ENCODE measurements at regions not wholly inside any gene's neighbourhood (a gene's known extent, or its start where the extent isn't known, plus 50 kb on each side); places are given as distances from the start of the nearest gene placed in this dataset.

DNA sequence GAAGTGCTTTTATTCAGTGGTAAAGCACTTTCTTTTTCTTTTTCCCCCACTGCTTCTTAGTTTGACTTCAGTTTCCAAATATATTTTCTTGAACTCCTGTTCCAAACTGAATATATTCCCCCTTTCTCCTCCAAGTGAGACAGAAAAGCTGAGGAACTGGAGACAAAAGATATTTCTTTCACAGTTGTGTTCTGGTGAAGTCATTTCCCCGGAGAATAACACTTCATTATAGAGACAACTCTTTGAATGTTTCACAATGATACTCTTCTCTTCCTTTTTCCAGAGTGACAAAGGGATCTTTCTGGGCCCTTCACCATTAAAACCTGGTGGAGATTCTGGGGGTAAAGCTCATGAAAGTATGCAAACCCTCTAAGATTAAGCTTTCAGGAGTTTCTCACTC is 860.8 kb upstream of the SLITRK5 start:
- H3K9me3 ChIP-seq (ENCODE audit: control insufficient read depth in 4 of 4, insufficient read depth in 3 of 4, low read length in 3 of 4), result no peaks in the 10 kb centered on the region
- TF ChIP-seq, protein P1, sequence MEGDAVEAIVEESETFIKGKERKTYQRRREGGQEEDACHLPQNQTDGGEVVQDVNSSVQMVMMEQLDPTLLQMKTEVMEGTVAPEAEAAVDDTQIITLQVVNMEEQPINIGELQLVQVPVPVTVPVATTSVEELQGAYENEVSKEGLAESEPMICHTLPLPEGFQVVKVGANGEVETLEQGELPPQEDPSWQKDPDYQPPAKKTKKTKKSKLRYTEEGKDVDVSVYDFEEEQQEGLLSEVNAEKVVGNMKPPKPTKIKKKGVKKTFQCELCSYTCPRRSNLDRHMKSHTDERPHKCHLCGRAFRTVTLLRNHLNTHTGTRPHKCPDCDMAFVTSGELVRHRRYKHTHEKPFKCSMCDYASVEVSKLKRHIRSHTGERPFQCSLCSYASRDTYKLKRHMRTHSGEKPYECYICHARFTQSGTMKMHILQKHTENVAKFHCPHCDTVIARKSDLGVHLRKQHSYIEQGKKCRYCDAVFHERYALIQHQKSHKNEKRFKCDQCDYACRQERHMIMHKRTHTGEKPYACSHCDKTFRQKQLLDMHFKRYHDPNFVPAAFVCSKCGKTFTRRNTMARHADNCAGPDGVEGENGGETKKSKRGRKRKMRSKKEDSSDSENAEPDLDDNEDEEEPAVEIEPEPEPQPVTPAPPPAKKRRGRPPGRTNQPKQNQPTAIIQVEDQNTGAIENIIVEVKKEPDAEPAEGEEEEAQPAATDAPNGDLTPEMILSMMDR (IDR thresholded peaks at IDR 0.05; ENCODE audit: control extremely low read depth, extremely low read depth), result no peak
- no peak overlapping the region for H3K4me3 ChIP-seq
- ATAC-seq (ENCODE audit: insufficient read depth, low FRiP score), result no peak
- no peaks in the 10 kb centered on the region for H3K27me3 ChIP-seq (ENCODE audit: control insufficient read depth in 3 of 3, insufficient read depth in 3 of 3, low read length in 2 of 3)
- H3K36me3 ChIP-seq (ENCODE audit: control insufficient read depth in 4 of 4, insufficient read depth in 4 of 4, low read length in 4 of 4), result no peaks in the 10 kb centered on the region
- peak in 1 of 3 donors; percentile 4 for DNase-seq
- H3K27ac ChIP-seq (ENCODE audit: low read depth in 1 of 2, low read length in 1 of 2), result no peak overlapping the region
- no peaks in the 10 kb centered on the region for H3K4me1 ChIP-seq (ENCODE audit: control insufficient read depth in 5 of 5, insufficient read depth in 5 of 5, low read length in 5 of 5)
- no peak overlapping the region for H3K9ac ChIP-seq (ENCODE audit: insufficient read depth in 1 of 2, low read length in 2 of 2)
- WGBS, 2 donors, result 41 to 58% methylated on average over 1 of the region's 1 CpG

DNA sequence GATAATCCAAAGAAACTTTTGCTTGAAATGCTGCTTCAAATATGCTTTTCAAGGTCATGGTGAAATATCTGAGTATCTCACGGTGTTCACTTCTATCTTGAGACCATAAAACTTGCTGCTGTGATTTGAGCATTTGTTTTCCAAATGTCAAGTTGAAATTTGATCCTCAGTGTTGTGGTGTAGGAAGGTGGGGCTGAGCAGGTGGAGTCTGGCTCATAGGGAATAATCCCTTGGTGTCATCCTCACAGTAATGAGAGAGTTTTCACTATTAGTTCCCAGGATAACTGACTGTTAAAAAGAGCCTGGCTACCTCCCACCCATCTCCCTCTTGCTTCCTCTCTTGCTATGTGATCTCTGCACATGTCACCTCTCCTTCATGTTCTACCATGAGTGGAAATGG is 858.0 kb upstream of the SLITRK5 start:
- H3K4me1 ChIP-seq (ENCODE audit: control insufficient read depth in 5 of 5, insufficient read depth in 5 of 5, low read length in 5 of 5), result no peaks in the 10 kb centered on the region
- no peak overlapping the region for H3K9ac ChIP-seq (ENCODE audit: insufficient read depth in 1 of 2, low read length in 2 of 2)
- TF ChIP-seq, protein P1 (IDR thresholded peaks at IDR 0.05; ENCODE audit: control extremely low read depth, extremely low read depth), result no peak
- no peaks in the 10 kb centered on the region for H3K27me3 ChIP-seq (ENCODE audit: control insufficient read depth in 3 of 3, insufficient read depth in 3 of 3, low read length in 2 of 3)
- 38 to 70% methylated on average over 1 of the region's 1 CpG for WGBS, 2 donors
- no peak overlapping the region for H3K4me3 ChIP-seq
- no peaks in the 10 kb centered on the region for H3K9me3 ChIP-seq (ENCODE audit: control insufficient read depth in 4 of 4, insufficient read depth in 3 of 4, low read length in 3 of 4)
- H3K36me3 ChIP-seq (ENCODE audit: control insufficient read depth in 4 of 4, insufficient read depth in 4 of 4, low read length in 4 of 4), result no peaks in the 10 kb centered on the region
- DNase-seq (no peak), ATAC-seq (ENCODE audit: insufficient read depth, low FRiP score) (no peak)
- H3K27ac ChIP-seq (ENCODE audit: low read depth in 1 of 2, low read length in 1 of 2), result no peak overlapping the region

DNA sequence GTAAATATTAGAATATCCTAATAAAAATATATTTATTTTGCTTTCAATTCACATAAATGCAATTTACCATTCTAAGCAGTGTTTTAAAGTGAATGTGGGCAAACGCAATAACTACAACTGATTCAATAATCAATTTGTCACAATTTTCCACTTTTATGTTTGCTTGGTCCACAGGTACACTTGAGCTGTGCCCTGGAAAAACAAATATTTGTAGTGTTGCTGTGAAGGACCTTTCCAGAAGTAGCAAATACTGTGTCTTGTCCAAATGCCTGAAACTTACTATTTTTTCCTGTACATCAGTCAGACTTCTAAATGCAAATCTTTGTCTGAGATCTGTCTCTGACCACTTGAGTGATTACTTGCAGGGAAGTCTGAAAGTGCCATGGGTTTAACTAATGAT is 845.8 kb upstream of the SLITRK5 start:
- H3K27me3 ChIP-seq (ENCODE audit: control insufficient read depth in 3 of 3, insufficient read depth in 3 of 3, low read length in 2 of 3), result no peaks in the 10 kb centered on the region
- TF ChIP-seq, protein P1 (IDR thresholded peaks at IDR 0.05; ENCODE audit: control extremely low read depth, extremely low read depth), result no peak
- DNase-seq (no peak), ATAC-seq (ENCODE audit: insufficient read depth, low FRiP score) (no peak)
- 71 to 92% methylated on average over 1 of the region's 1 CpG for WGBS, 2 donors
- no peaks in the 10 kb centered on the region for H3K9me3 ChIP-seq (ENCODE audit: control insufficient read depth in 4 of 4, insufficient read depth in 3 of 4, low read length in 3 of 4)
- no peaks in the 10 kb centered on the region for H3K36me3 ChIP-seq (ENCODE audit: control insufficient read depth in 4 of 4, insufficient read depth in 4 of 4, low read length in 4 of 4)
- H3K9ac ChIP-seq (ENCODE audit: insufficient read depth in 1 of 2, low read length in 2 of 2), result no peak overlapping the region
- H3K27ac ChIP-seq (ENCODE audit: low read depth in 1 of 2, low read length in 1 of 2), result no peak overlapping the region
- no peak overlapping the region for H3K4me3 ChIP-seq
- no peaks in the 10 kb centered on the region for H3K4me1 ChIP-seq (ENCODE audit: control insufficient read depth in 5 of 5, insufficient read depth in 5 of 5, low read length in 5 of 5)

DNA sequence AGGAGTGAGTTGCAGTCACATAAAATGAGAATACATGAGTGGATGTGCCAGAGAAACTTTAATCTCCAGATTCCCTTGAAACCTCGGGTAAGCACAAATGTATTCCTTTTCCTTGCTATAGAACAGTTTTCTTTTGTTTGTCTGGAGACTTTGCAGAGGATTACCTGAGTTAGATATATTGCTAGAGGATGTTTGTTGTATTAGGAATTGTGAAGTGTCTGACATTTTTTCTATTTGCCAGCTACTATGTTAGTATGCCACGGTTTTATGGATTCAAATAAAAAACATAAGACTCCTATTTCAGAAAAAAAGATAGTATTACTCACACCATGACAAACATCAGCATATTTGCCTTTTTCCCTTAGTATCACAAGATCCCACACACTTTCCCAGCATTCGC is 844.9 kb upstream of the SLITRK5 start:
- H3K9me3 ChIP-seq (ENCODE audit: control insufficient read depth in 4 of 4, insufficient read depth in 3 of 4, low read length in 3 of 4), result no peaks in the 10 kb centered on the region
- no peaks in the 10 kb centered on the region for H3K36me3 ChIP-seq (ENCODE audit: control insufficient read depth in 4 of 4, insufficient read depth in 4 of 4, low read length in 4 of 4)
- H3K27me3 ChIP-seq (ENCODE audit: control insufficient read depth in 3 of 3, insufficient read depth in 3 of 3, low read length in 2 of 3), result no peaks in the 10 kb centered on the region
- ATAC-seq (ENCODE audit: insufficient read depth, low FRiP score) (no peak), DNase-seq (no peak)
- TF ChIP-seq, protein P1 (IDR thresholded peaks at IDR 0.05; ENCODE audit: control extremely low read depth, extremely low read depth), result no peak
- no peak overlapping the region for H3K27ac ChIP-seq (ENCODE audit: low read depth in 1 of 2, low read length in 1 of 2)
- no peaks in the 10 kb centered on the region for H3K4me1 ChIP-seq (ENCODE audit: control insufficient read depth in 5 of 5, insufficient read depth in 5 of 5, low read length in 5 of 5)
- no peak overlapping the region for H3K9ac ChIP-seq (ENCODE audit: insufficient read depth in 1 of 2, low read length in 2 of 2)
- 80 to 89% methylated on average over 3 of the region's 3 CpGs for WGBS, 2 donors
- no peak overlapping the region for H3K4me3 ChIP-seq
